H1 (cell line): ENCODE measurements at regions not wholly inside any gene's neighbourhood (a gene's known extent, or its start where the extent isn't known, plus 50 kb on each side); places are given as distances from the start of the nearest gene placed in this dataset.

Source experiments
- ATF2 ChIP-seq: IDR thresholded peaks from 2 replicates; pipeline ENCODE4 v1.6.1; 2012; ENCODE audit warnings: low read length, inconsistent platforms
- CHD7 ChIP-seq: fragments of 300-600 bp; sonication (generic); IDR thresholded peaks from 2 replicates; pipeline ENCODE4 v1.7.1; 2012; ENCODE audit warnings: low read length, moderate library complexity, mild to moderate bottlenecking, inconsistent platforms; ENCODE audit not compliant: insufficient replicate concordance
- JUN ChIP-seq: IDR thresholded peaks from 2 replicates; pipeline ENCODE4 v1.6.1; 2011; ENCODE audit warnings: low read depth, mild to moderate bottlenecking, improper control_type of control experiment, low read length
- NANOG ChIP-seq: IDR thresholded peaks from 2 replicates; pipeline ENCODE4 v1.6.1; 2011; ENCODE audit warnings: low read length, low read depth, mild to moderate bottlenecking, inconsistent platforms; ENCODE audit not compliant: insufficient read depth, poor library complexity, severe bottlenecking
- SP2 ChIP-seq: IDR thresholded peaks from 2 replicates; pipeline ENCODE4 v1.6.1; 2012; ENCODE audit warnings: mild to moderate bottlenecking, low read length, inconsistent platforms
- SUZ12 ChIP-seq: fragments of 200-600 bp; sonication (generic); IDR thresholded peaks from 2 replicates; pipeline ENCODE4 v1.6.1; 2012; ENCODE audit warnings: mild to moderate bottlenecking, inconsistent platforms, low read length, moderate library complexity, mixed read lengths
- TCF12 ChIP-seq: IDR thresholded peaks from 2 replicates; pipeline ENCODE4 v1.6.1; 2011; ENCODE audit warnings: low read depth, mild to moderate bottlenecking, low read length
- YY1 ChIP-seq: IDR thresholded peaks from 2 replicates; pipeline ENCODE4 v1.6.1; 2011; ENCODE audit warnings: low read depth, mild to moderate bottlenecking, low read length

DNA sequence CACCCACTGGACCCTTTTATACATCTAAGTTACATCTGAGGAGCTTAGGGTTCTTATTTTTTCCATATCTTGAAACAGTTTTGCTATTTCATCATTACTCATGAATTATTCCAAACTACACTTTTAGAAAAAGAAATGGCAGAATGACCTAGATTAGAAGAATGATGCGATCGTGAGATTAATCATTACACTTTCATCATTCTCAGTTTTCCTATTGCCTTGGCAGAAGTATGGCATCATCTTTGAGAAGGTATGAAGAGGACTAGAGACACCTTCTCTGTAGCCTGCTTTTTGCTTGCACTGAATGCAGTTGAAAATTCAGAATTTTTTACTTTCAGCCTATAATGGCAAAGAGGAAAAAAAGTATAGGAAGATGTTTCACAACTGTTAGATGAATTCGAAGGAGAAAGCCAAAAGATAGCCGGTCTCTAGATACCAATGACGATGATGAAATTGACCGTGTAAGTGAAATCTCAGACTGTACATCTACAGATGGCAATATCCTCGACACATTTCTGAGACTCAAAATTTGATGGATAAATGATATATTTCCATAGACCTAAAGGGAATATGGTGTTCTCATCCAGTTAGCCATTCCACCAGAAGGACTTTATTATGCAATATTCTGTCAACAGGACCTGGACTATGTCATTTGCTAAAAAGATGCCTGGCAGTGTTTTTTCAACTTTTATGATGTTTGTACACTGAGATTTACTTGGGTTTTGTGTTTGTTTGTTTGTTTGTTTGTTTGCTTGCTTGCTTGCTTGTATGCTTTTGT lies 191.8 kb downstream of the TOMM20 start (continued):
- no peak for TF ChIP-seq CHD7
- TF ChIP-seq ATF2, result no peak
- TF ChIP-seq NANOG, result no peak
- TF ChIP-seq SUZ12, result no peak
- no peak for TF ChIP-seq SP2
- TF ChIP-seq YY1, result no peak
- TF ChIP-seq TCF12, result no peak
- TF ChIP-seq JUN, result no peak
